D721Med (cell line): ENCODE measurements at regions not wholly inside any gene's neighbourhood (a gene's known extent, or its start where the extent isn't known, plus 50 kb on each side); places are given as distances from the start of the nearest gene placed in this dataset.
"Not testable (repeated sequence)": the region's sequence is repeated elsewhere in the genome, so short reads cannot be mapped to it uniquely, and the experiment has no call there.

Experiments used
- DNase-seq: peaks from one replicate; pipeline ENCODE4 v3.0.0; 2011; ENCODE audit warnings: low spot score; ENCODE audit not compliant: insufficient read length
- FAIRE-seq: peaks from 2 replicates; lab custom pipeline; 2011; peaks lifted over from hg19 to GRCh38; lab: Jason Lieb, UNC
- TF ChIP-seq, protein P1 (sequence below): IDR thresholded peaks from 2 replicates; pipeline ENCODE4 v1.5.1; 2012; ENCODE audit warnings: mild to moderate bottlenecking, control low read depth; ENCODE audit not compliant: insufficient read depth; ENCODE audit errors: missing control alignments

DNA sequence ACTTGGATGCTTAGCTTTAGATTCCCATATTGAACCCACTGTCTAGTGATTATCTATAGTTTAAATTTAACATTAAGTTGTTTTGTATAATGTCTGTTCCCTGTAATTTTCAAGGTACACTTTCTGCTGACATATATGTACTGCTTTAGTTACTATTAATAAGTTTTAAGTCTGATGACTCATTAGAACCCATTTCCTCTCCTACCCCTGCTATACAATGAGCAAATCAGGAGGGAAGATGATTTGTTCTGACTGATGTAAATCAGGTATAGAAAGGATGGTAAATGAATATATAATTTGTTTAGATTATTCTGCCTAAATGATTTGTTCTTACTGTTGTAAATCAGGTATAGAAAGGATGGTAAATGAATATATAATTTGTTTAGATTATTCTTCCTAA is 691.8 kb downstream of the NXPH1 start:
- no peak for DNase-seq
- FAIRE-seq = no peak

DNA sequence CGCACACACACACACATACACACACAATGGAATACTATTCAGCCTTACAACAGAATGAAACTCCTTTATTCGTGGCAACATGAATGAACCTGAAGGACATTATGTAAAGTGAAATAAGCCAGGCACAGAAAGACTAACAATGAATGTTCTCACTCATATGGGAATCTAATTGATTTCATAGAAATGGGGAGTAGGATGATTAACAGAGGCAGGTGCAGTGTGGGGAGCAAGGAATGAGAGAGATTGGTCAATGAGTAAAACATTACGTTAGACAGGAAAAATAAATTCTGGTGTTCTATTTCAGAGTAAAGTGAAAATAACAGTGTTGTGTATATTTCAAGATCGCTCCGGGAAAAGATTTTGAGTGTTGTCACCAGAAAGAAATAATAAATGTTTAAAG is 694.5 kb downstream of the NXPH1 start:
- FAIRE-seq (no peak), DNase-seq (no peak)
- TF ChIP-seq, protein P1, sequence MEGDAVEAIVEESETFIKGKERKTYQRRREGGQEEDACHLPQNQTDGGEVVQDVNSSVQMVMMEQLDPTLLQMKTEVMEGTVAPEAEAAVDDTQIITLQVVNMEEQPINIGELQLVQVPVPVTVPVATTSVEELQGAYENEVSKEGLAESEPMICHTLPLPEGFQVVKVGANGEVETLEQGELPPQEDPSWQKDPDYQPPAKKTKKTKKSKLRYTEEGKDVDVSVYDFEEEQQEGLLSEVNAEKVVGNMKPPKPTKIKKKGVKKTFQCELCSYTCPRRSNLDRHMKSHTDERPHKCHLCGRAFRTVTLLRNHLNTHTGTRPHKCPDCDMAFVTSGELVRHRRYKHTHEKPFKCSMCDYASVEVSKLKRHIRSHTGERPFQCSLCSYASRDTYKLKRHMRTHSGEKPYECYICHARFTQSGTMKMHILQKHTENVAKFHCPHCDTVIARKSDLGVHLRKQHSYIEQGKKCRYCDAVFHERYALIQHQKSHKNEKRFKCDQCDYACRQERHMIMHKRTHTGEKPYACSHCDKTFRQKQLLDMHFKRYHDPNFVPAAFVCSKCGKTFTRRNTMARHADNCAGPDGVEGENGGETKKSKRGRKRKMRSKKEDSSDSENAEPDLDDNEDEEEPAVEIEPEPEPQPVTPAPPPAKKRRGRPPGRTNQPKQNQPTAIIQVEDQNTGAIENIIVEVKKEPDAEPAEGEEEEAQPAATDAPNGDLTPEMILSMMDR = no peak

More for the DNA sequence above, 691.8 kb downstream of the NXPH1 start:
- TF ChIP-seq, protein P1 = no peak

DNA sequence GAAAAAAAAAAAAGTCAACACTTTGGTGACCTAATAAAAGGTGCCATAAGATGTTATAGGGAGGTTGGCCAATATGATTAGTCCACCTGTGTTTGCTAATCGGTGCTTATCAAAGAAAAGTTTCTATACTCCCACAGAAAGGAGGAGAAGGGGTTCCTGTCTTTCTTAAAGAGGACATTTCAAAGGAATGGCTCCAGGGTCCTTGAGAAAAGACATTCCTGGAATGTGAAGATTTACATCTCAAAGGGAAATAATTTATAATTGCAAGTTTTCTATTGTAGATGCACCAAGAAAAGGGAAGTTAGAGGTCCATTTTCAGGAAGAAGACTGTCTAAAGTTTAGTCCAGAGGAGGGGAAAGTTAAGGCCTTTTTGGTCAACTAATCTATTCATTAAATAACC is 715.3 kb downstream of the NXPH1 start:
- TF ChIP-seq, protein P1 = no peak
- DNase-seq (no peak), FAIRE-seq (no peak)

DNA sequence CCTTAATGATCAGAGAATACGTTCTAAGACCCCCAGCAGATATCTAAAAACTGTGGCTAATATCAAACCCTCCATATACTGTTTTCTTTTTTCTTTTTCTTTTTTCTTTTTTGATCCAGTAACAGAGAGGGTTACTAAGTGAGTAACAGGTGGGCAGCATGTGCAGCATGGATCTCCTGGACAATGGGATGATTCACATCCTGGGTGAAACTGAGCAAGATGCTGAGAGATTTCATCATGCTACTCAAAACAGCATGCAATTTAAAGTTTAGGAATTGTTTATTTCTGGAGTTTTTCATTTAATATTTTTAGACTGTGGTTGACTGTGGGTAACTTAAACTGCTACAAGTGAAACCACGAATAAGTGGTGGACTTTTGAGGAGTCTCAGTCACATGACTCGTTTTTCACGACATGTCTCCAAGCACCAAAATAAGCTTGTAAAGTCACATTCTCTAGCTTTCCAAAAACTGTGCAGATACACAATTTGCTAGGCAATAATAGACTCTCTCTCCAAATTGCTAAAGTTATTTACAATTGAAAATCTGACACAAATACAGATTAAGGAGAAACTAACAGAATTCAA is 716.2 kb downstream of the NXPH1 start:
- TF ChIP-seq, protein P1 = no peak
- DNase-seq (no peak), FAIRE-seq (no peak)

DNA sequence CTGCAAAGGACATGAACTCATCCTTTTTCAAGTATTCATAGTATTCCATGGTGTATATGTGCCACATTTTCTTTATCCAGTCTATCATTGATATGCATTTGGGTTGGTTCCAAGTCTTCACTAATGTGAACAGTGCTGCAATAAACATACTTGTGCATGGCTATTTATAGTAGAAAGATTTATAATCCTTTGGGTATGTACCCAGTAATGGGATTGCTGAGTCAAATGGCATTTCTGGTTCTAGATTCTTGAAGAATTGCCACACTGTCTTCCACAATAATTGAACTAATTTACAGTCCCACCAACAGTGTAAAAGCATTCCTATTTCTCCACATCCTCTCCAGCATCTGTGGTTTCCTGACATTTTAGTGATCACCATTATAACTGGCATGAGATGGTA is 730.3 kb downstream of the NXPH1 start:
- DNase-seq, FAIRE-seq: not testable (repeated sequence)

DNA sequence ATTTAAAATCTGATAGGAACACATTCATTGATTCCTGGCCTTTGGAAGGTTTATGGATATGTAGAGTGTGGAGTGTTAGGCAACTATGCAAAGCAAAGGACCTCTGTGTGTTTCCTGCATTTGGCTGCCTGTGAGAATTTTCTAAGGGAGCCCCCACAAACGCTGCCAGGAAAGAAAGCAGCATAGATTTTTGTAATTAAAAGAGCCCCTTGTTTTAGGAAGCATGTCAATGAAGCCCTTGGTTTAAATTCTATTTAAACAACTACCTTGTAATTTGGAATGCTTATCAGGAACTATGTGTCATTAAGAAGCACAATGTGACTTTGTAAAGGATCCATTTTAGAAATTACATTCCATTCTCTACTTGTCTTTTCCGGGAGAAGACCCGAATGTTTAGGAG is 742.5 kb downstream of the NXPH1 start:
- DNase-seq (no peak), FAIRE-seq (no peak)
- TF ChIP-seq, protein P1 = no peak

DNA sequence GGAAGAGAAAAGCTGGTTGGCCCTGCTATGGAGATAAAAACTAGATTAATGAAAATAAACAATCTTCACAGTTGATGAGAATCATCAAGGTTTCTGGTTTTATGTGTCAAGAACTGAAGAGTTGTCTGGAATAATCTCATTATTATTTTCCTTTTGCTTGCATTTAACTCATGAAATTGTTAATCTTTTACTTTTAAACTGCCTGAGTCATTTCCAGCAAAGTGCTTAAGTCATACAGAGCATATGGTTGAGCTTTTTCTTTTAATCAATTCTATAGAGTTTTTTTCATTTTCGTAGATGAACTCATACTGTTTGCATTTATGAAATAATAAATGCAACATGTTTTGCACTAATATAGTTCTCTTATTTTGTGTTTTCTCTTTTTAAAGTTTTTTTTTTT is 747.9 kb downstream of the NXPH1 start:
- FAIRE-seq (no peak), DNase-seq (no peak)
- TF ChIP-seq, protein P1 = no peak

DNA sequence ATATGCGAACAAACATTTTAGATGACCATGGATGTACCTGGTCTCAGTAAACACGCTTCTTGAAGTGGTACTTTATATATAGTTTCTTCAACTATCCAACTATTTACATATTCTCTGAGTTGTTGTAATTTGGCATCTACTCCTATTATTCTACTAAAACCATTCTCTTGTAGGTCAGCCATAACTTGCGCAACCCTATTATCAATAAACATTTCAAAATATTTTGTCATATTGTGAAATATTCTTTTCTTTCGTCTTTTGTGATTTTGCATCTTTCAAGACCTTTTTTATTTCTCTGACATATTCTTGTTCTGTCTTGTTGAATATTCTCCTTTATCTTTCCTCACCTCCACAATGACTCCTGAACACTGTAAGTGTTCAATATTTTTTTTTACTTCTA is 753.3 kb downstream of the NXPH1 start:
- FAIRE-seq (no peak), DNase-seq (no peak)
- TF ChIP-seq, protein P1 = no peak
